ENCODE measurements at regions not wholly inside any gene's neighbourhood (a gene's known extent, or its start where the extent isn't known, plus 50 kb on each side); places are given as distances from the start of the nearest gene placed in this dataset.

DNA sequence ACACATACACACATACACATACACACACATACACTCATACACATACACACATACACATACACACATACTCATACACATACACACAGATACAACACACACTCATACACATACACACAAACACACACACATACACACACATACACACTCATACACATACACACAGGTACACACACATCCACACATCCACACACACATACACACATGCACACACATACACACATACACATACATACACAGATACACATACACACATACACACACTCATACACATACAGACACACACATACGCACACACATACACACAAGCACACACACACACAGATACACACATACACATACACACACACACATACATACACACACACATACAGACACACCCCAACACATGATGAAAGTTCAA is 729.1 kb upstream of the SOX11 start:
- 81% methylated on average over 1 of the region's 1 CpG for WGBS (ENCODE audit: missing lambda C conversion rate)
- TF ChIP-seq MYC (IDR thresholded peaks at IDR 0.05; ENCODE audit: borderline replicate concordance, low read length) = no peak
- TF ChIP-seq, protein P1, sequence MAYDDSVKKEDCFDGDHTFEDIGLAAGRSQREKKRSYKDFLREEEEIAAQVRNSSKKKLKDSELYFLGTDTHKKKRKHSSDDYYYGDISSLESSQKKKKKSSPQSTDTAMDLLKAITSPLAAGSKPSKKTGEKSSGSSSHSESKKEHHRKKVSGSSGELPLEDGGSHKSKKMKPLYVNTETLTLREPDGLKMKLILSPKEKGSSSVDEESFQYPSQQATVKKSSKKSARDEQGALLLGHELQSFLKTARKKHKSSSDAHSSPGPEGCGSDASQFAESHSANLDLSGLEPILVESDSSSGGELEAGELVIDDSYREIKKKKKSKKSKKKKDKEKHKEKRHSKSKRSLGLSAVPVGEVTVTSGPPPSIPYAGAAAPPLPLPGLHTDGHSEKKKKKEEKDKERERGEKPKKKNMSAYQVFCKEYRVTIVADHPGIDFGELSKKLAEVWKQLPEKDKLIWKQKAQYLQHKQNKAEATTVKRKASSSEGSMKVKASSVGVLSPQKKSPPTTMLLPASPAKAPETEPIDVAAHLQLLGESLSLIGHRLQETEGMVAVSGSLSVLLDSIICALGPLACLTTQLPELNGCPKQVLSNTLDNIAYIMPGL (CRISPR knock-in tag; IDR thresholded peaks at IDR 0.05; ENCODE audit: borderline replicate concordance) = no peak
- no peak for TF ChIP-seq CHD2 (IDR thresholded peaks at IDR 0.05; ENCODE audit: low read length, partially characterized antibody)
- no peak for TF ChIP-seq BHLHE40 (IDR thresholded peaks at IDR 0.05; ENCODE audit: low read depth, low read length)
- no peak for TF ChIP-seq KDM5A (IDR thresholded peaks at IDR 0.05)
- no peak for TF ChIP-seq FOXS1 (CRISPR knock-in tag; IDR thresholded peaks at IDR 0.05)
- no peak for TF ChIP-seq RCOR1 (IDR thresholded peaks at IDR 0.05; ENCODE audit: low read depth, low read length)
- no peak for TF ChIP-seq CHD4 (IDR thresholded peaks at IDR 0.05; ENCODE audit: borderline replicate concordance)
- no peak for TF ChIP-seq KDM1A (IDR thresholded peaks at IDR 0.05; ENCODE audit: low read depth)
- no peak for TF ChIP-seq ZC3H11A (IDR thresholded peaks at IDR 0.05)
- TF ChIP-seq EHF (CRISPR knock-in tag; IDR thresholded peaks at IDR 0.05) = no peak
- TF ChIP-seq, protein P2, sequence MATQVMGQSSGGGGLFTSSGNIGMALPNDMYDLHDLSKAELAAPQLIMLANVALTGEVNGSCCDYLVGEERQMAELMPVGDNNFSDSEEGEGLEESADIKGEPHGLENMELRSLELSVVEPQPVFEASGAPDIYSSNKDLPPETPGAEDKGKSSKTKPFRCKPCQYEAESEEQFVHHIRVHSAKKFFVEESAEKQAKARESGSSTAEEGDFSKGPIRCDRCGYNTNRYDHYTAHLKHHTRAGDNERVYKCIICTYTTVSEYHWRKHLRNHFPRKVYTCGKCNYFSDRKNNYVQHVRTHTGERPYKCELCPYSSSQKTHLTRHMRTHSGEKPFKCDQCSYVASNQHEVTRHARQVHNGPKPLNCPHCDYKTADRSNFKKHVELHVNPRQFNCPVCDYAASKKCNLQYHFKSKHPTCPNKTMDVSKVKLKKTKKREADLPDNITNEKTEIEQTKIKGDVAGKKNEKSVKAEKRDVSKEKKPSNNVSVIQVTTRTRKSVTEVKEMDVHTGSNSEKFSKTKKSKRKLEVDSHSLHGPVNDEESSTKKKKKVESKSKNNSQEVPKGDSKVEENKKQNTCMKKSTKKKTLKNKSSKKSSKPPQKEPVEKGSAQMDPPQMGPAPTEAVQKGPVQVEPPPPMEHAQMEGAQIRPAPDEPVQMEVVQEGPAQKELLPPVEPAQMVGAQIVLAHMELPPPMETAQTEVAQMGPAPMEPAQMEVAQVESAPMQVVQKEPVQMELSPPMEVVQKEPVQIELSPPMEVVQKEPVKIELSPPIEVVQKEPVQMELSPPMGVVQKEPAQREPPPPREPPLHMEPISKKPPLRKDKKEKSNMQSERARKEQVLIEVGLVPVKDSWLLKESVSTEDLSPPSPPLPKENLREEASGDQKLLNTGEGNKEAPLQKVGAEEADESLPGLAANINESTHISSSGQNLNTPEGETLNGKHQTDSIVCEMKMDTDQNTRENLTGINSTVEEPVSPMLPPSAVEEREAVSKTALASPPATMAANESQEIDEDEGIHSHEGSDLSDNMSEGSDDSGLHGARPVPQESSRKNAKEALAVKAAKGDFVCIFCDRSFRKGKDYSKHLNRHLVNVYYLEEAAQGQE (IDR thresholded peaks at IDR 0.05) = no peak
- TF ChIP-seq TFCP2L1 (CRISPR knock-in tag; IDR thresholded peaks at IDR 0.05) = no peak
- TF ChIP-seq HOXB5 (CRISPR knock-in tag; IDR thresholded peaks at IDR 0.05) = no peak
- TF ChIP-seq JUN (IDR thresholded peaks at IDR 0.05) = no peak
- TF ChIP-seq, protein P3, sequence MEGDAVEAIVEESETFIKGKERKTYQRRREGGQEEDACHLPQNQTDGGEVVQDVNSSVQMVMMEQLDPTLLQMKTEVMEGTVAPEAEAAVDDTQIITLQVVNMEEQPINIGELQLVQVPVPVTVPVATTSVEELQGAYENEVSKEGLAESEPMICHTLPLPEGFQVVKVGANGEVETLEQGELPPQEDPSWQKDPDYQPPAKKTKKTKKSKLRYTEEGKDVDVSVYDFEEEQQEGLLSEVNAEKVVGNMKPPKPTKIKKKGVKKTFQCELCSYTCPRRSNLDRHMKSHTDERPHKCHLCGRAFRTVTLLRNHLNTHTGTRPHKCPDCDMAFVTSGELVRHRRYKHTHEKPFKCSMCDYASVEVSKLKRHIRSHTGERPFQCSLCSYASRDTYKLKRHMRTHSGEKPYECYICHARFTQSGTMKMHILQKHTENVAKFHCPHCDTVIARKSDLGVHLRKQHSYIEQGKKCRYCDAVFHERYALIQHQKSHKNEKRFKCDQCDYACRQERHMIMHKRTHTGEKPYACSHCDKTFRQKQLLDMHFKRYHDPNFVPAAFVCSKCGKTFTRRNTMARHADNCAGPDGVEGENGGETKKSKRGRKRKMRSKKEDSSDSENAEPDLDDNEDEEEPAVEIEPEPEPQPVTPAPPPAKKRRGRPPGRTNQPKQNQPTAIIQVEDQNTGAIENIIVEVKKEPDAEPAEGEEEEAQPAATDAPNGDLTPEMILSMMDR (IDR thresholded peaks at IDR 0.05) = no peak
- TF ChIP-seq JUNB (IDR thresholded peaks at IDR 0.05) = no peak
- no peak for TF ChIP-seq MAFK (IDR thresholded peaks at IDR 0.05; ENCODE audit: partially characterized antibody)
- TF ChIP-seq ZSCAN20 (CRISPR knock-in tag; IDR thresholded peaks at IDR 0.05) = no peak
- no peak for TF ChIP-seq SREBF2 (IDR thresholded peaks at IDR 0.05)
- no peaks in the 10 kb centered on the region for H3K4me1 ChIP-seq
- ATAC-seq (no peak), FAIRE-seq (no peak), DNase-seq (ENCODE audit: low read depth in 1 of 2, low spot score in 1 of 2) (no peak)
- H3K9me3 ChIP-seq = peaks cover 7% of the 10 kb centered on the region; the same call in 1 of the 3 replicates
- CTCF ChIA-PET = no interaction called here
- H3K4me2 ChIP-seq = no peak overlapping the region
- POLR2A ChIA-PET = no interaction called here
- H3K4me3 ChIP-seq = no peak overlapping the region
- no peak overlapping the region for H3K27ac ChIP-seq

DNA sequence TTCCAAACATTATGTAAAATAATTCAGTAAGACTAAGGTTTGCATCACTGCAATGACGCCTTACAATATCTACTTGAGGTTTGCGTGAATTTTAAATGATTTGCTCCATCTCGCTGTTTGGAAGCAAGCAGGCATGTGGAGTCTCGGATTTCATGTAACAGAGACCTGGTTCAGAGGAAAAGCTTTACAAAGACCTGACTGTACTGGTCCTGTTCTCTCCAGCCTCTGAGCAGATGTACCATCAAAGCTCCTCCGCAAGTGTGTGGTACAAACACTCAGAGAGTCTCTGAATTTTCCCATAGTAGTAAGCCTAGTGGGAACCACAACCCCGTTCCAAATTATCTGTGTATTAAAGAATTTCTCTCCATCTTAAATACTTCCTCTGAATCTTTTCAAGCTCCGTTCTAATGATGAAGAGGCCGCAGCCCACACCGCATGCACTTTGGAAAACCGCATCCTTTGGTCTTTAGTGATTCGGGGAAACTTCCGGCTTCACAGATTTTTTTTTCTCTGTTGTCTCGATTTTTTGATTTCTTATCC is 728.1 kb upstream of the SOX11 start:
- WGBS (ENCODE audit: missing lambda C conversion rate) = 39% methylated on average over 13 of the region's 13 CpGs

More for the DNA sequence above, 728.1 kb upstream of the SOX11 start:
- H3K9me3 ChIP-seq = peaks cover 4% of the 10 kb centered on the region; the same call in 1 of the 3 replicates
- DNase-seq (ENCODE audit: low read depth in 1 of 2, low spot score in 1 of 2) (no peak), ATAC-seq (no peak), FAIRE-seq (no peak)
- H3K27ac ChIP-seq = no peak overlapping the region
- H3K4me1 ChIP-seq = no peaks in the 10 kb centered on the region
- CTCF ChIA-PET = interaction anchor here (0.6 kb wide), 1 partner anchor 1005 kb away, joined by 3 read pairs; no protein-coding TSS in a partner anchor
- POLR2A ChIA-PET = no interaction called here
- TF ChIP-seq CBX2 (IDR thresholded peaks at IDR 0.05; ENCODE audit: borderline replicate concordance, low read depth) (no peak), SREBF2 (IDR thresholded peaks at IDR 0.05) (no peak), EHMT2 (IDR thresholded peaks at IDR 0.05; ENCODE audit: low read depth) (no peak), RARB (CRISPR knock-in tag; IDR thresholded peaks at IDR 0.05) (no peak)
- TF ChIP-seq, protein P4, sequence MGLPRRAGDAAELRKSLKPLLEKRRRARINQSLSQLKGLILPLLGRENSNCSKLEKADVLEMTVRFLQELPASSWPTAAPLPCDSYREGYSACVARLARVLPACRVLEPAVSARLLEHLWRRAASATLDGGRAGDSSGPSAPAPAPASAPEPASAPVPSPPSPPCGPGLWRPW (IDR thresholded peaks at IDR 0.05) = no peak
- TF ChIP-seq, protein P5, sequence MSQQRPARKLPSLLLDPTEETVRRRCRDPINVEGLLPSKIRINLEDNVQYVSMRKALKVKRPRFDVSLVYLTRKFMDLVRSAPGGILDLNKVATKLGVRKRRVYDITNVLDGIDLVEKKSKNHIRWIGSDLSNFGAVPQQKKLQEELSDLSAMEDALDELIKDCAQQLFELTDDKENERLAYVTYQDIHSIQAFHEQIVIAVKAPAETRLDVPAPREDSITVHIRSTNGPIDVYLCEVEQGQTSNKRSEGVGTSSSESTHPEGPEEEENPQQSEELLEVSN (IDR thresholded peaks at IDR 0.05; ENCODE audit: borderline replicate concordance, low read depth) = no peak
- H3K4me3 ChIP-seq = no peak overlapping the region
- no peak overlapping the region for H3K4me2 ChIP-seq
